Endothelial cell (in vitro differentiated cells): ENCODE measurements at regions not wholly inside any gene's neighbourhood (a gene's known extent, or its start where the extent isn't known, plus 50 kb on each side); places are given as distances from the start of the nearest gene placed in this dataset.
"Not testable (repeated sequence)": the region's sequence is repeated elsewhere in the genome, so short reads cannot be mapped to it uniquely, and the experiment has no call there.

Experiments used
- DNase-seq: peaks from one replicate; pipeline ENCODE4 v3.0.0; 2021; ENCODE audit warnings: low spot score
- H3K27ac Mint-ChIP-seq: one replicate; pipeline ENCODE4 v1.8.0; 2021; ENCODE audit warnings: mixed read lengths, inconsistent platforms; ENCODE audit not compliant: unreplicated experiment
- H3K27me3 Mint-ChIP-seq: one replicate; pipeline ENCODE4 v1.8.0; 2021; ENCODE audit warnings: mild to moderate bottlenecking, moderate library complexity, mixed read lengths, inconsistent platforms; ENCODE audit not compliant: unreplicated experiment
- H3K36me3 Mint-ChIP-seq: one replicate; pipeline ENCODE4 v1.8.0; 2021; ENCODE audit warnings: mild to moderate bottlenecking, low read depth, mixed read lengths, inconsistent platforms; ENCODE audit not compliant: unreplicated experiment
- H3K4me1 Mint-ChIP-seq: one replicate; pipeline ENCODE4 v1.8.0; 2021; ENCODE audit warnings: mild to moderate bottlenecking, mixed read lengths, inconsistent platforms; ENCODE audit not compliant: unreplicated experiment
- H3K4me3 Mint-ChIP-seq: one replicate; pipeline ENCODE4 v1.8.0; 2021; ENCODE audit warnings: mild to moderate bottlenecking, mixed read lengths, inconsistent platforms; ENCODE audit not compliant: unreplicated experiment
- H3K9me3 Mint-ChIP-seq: one replicate; pipeline ENCODE4 v1.8.0; 2021; ENCODE audit warnings: mixed read lengths, inconsistent platforms; ENCODE audit not compliant: unreplicated experiment
- CTCF ChIP-seq: fragments of 200-600 bp; sonication (generic); IDR thresholded peaks from one replicate; pipeline ENCODE4 v1.5.0; 2021; ENCODE audit warnings: antibody characterized with exemption; ENCODE audit not compliant: unreplicated experiment

- Mint-ChIP-seq H3K9me3 (no peaks in the 10 kb centered on the region), H3K4me1 (peaks cover 8% of the 10 kb centered on the region), H3K36me3 (no peaks in the 10 kb centered on the region), H3K27me3 (peaks cover 2% of the 10 kb centered on the region), H3K27ac (no peak overlapping the region), H3K4me3 (no peak overlapping the region)
- DNase-seq = no peak
- no peak for TF ChIP-seq CTCF
Measured at GRCh38 chr3:186444974-186445373, 82.9 kb upstream of the DGKG start.

- Mint-ChIP-seq H3K27me3 (peaks cover 4% of the 10 kb centered on the region), H3K9me3 (no peaks in the 10 kb centered on the region), H3K4me3 (no peak overlapping the region), H3K36me3 (no peaks in the 10 kb centered on the region), H3K4me1 (peaks cover 11% of the 10 kb centered on the region), H3K27ac (no peak overlapping the region)
- no peak for DNase-seq
- TF ChIP-seq CTCF = no peak
Measured at GRCh38 chr3:186444288-186444687, 82.3 kb upstream of the DGKG start.

GRCh38 chr3:186442979-186443378, 80.9 kb upstream of the DGKG start:
- not testable (repeated sequence) for H3K27ac Mint-ChIP-seq, H3K9me3 Mint-ChIP-seq, DNase-seq, H3K4me3 Mint-ChIP-seq, H3K27me3 Mint-ChIP-seq, H3K36me3 Mint-ChIP-seq
- peaks cover 11% of the 10 kb centered on the region for H3K4me1 Mint-ChIP-seq

- Mint-ChIP-seq H3K4me3 (no peak overlapping the region), H3K9me3 (no peaks in the 10 kb centered on the region), H3K27ac (no peak overlapping the region), H3K4me1 (peaks cover 11% of the 10 kb centered on the region), H3K27me3 (peaks cover 4% of the 10 kb centered on the region), H3K36me3 (no peaks in the 10 kb centered on the region)
- DNase-seq = no peak
- no peak for TF ChIP-seq CTCF
Measured at GRCh38 chr3:186442162-186442561, 80.1 kb upstream of the DGKG start.

GRCh38 chr3:186440891-186441290, 78.9 kb upstream of the DGKG start:
- H3K27me3 Mint-ChIP-seq = peaks cover 4% of the 10 kb centered on the region
- no peaks in the 10 kb centered on the region for H3K36me3 Mint-ChIP-seq
- no peak for TF ChIP-seq CTCF
- DNase-seq = no peak
- H3K27ac Mint-ChIP-seq = no peak overlapping the region
- H3K9me3 Mint-ChIP-seq = no peaks in the 10 kb centered on the region
- peaks cover 11% of the 10 kb centered on the region for H3K4me1 Mint-ChIP-seq
- no peak overlapping the region for H3K4me3 Mint-ChIP-seq

GRCh38 chr3:186439725-186440124, 77.7 kb upstream of the DGKG start:
- no peak for DNase-seq
- Mint-ChIP-seq H3K9me3 (no peaks in the 10 kb centered on the region), H3K36me3 (no peaks in the 10 kb centered on the region), H3K4me1 (peaks cover 3% of the 10 kb centered on the region), H3K27me3 (peaks cover 4% of the 10 kb centered on the region), H3K4me3 (no peak overlapping the region), H3K27ac (peak overlapping the region; percentile 72)
- no peak for TF ChIP-seq CTCF

- not testable (repeated sequence) for H3K9me3 Mint-ChIP-seq, H3K4me1 Mint-ChIP-seq, DNase-seq, H3K27me3 Mint-ChIP-seq, H3K36me3 Mint-ChIP-seq, H3K4me3 Mint-ChIP-seq, H3K27ac Mint-ChIP-seq
Measured at GRCh38 chr3:186435332-186435731, 73.3 kb upstream of the DGKG start.
